GM12865 (cell line): ENCODE measurements at regions not wholly inside any gene's neighbourhood (a gene's known extent, or its start where the extent isn't known, plus 50 kb on each side); places are given as distances from the start of the nearest gene placed in this dataset.

Experiments used
- DNase-seq: peaks from one replicate; pipeline ENCODE4 v3.0.0; 2010; ENCODE audit warnings: low read depth
- H3K4me3 ChIP-seq: 2 replicates; pipeline ENCODE4 v1.5.1; 2011; ENCODE audit warnings: mild to moderate bottlenecking, low read depth, low read length, control low read depth
- CTCF ChIP-seq: IDR thresholded peaks from 2 replicates; pipeline ENCODE4 v1.5.1; 2011; ENCODE audit warnings: low read length, control low read depth, low read depth, inconsistent platforms; ENCODE audit not compliant: insufficient read depth; ENCODE audit errors: missing control alignments

GRCh38 chr20:40241596-40242343 lies 447.3 kb downstream of the MAFB start:
- no peak overlapping the region for H3K4me3 ChIP-seq
- DNase-seq, result no peak
- no peak for TF ChIP-seq CTCF

GRCh38 chr20:40238511-40238910 lies 450.5 kb downstream of the MAFB start:
- H3K4me3 ChIP-seq, result no peak overlapping the region
- TF ChIP-seq CTCF, result no peak
- no peak for DNase-seq

GRCh38 chr20:40234593-40234992 lies 454.4 kb downstream of the MAFB start:
- no peak overlapping the region for H3K4me3 ChIP-seq
- TF ChIP-seq CTCF, result no peak
- DNase-seq, result no peak

GRCh38 chr20:40233406-40233805 lies 455.6 kb downstream of the MAFB start:
- TF ChIP-seq CTCF, result no peak
- H3K4me3 ChIP-seq, result no peak overlapping the region
- DNase-seq, result no peak

- DNase-seq, result no peak
- no peak for TF ChIP-seq CTCF
- H3K4me3 ChIP-seq, result no peak overlapping the region
Measured at GRCh38 chr20:40232756-40233155, 456.3 kb downstream of the MAFB start.

- no peak overlapping the region for H3K4me3 ChIP-seq
- TF ChIP-seq CTCF, result no peak
- DNase-seq, result no peak
Measured at GRCh38 chr20:40232273-40232672, 456.8 kb downstream of the MAFB start.

GRCh38 chr20:40230486-40230885 lies 458.6 kb downstream of the MAFB start:
- DNase-seq, result no peak
- no peak overlapping the region for H3K4me3 ChIP-seq
- no peak for TF ChIP-seq CTCF
